Panc1 (cell line): ENCODE measurements at regions not wholly inside any gene's neighbourhood (a gene's known extent, or its start where the extent isn't known, plus 50 kb on each side); places are given as distances from the start of the nearest gene placed in this dataset.

Source experiments
- ATAC-seq: fragments of 200-7000 bp; cut with Tn5 transposase; 2 replicates; pipeline ENCODE4 v1.9.1; 2020; ENCODE audit warnings: mild to moderate bottlenecking, moderate library complexity
- BruUV-seq: library from RNA; stranded (reverse); fragments of 400-500 nt; replicated peaks from 2 replicates; lab custom pipeline; 2021; lab: Mats Ljungman, UMichigan
- CTCF ChIA-PET: fragments of 300-600 bp; sonication (Branson Sonifier 250); formaldehyde crosslinking; loops from one replicate; lab custom pipeline; 2022; ENCODE audit warnings: antibody characterized with exemption; lab: Charles Lee
- POLR2A ChIA-PET: fragments of 300-600 bp; sonication (Branson Sonifier 250); formaldehyde crosslinking; loops from one replicate; lab custom pipeline; 2022; ENCODE audit warnings: antibody characterized with exemption; lab: Charles Lee
- DNase-seq: peaks from one replicate; pipeline ENCODE4 v3.0.0-alpha.2; 2010; ENCODE audit warnings: low read depth, low spot score
- H3K27ac ChIP-seq: 2 replicates; pipeline ENCODE4 v1.5.1; 2011; ENCODE audit warnings: mild to moderate bottlenecking, low read length, inconsistent platforms
- H3K27me3 ChIP-seq: fragments of 200-500 bp; sonication (Bioruptor generic); 2 replicates; pipeline ENCODE4 v1.6.0; 2014; ENCODE audit warnings: low read length, inconsistent platforms; ENCODE audit not compliant: control insufficient read depth, insufficient read depth
- H3K36me3 ChIP-seq: fragments of 200-500 bp; sonication (Bioruptor generic); 2 replicates; pipeline ENCODE4 v1.5.1; 2014; ENCODE audit warnings: inconsistent platforms, mild to moderate bottlenecking, low read length, moderate library complexity; ENCODE audit not compliant: control insufficient read depth, insufficient read depth
- H3K4me1 ChIP-seq: 2 replicates; pipeline ENCODE4 v1.5.1; 2011; ENCODE audit warnings: inconsistent platforms, mild to moderate bottlenecking, low read length, moderate library complexity; ENCODE audit not compliant: control insufficient read depth, insufficient read depth
- H3K4me3 ChIP-seq, 2 experiments: 2 replicates each; pipeline ENCODE4 v1.5.1; 2011 to 2012; ENCODE audit warnings: low read depth in 2 of 2, low read length in 2 of 2, mild to moderate bottlenecking in 2 of 2, inconsistent platforms in 1 of 2, moderate library complexity in 1 of 2
- H3K9me3 ChIP-seq: fragments of 200-500 bp; sonication (Bioruptor generic); 2 replicates; pipeline ENCODE4 v1.5.1; 2014; ENCODE audit warnings: low read depth, mild to moderate bottlenecking, inconsistent platforms, low read length, moderate library complexity; ENCODE audit not compliant: control insufficient read depth, insufficient read depth
- POLR2AphosphoS5 ChIP-seq: IDR thresholded peaks from 2 replicates; pipeline ENCODE4 v1.6.1; 2012; ENCODE audit warnings: mild to moderate bottlenecking, low read depth, low read length, moderate library complexity
- REST ChIP-seq, 2 experiments: IDR thresholded peaks; 2 replicates each; pipeline ENCODE4 v1.6.1; 2011 to 2012; ENCODE audit warnings: low read depth in 2 of 2, control low read depth in 1 of 2, low read length in 1 of 2, mild to moderate bottlenecking in 1 of 2, moderate library complexity in 1 of 2; ENCODE audit not compliant: insufficient read depth in 1 of 2
- SIN3A ChIP-seq: IDR thresholded peaks from 2 replicates; pipeline ENCODE4 v1.6.1; 2012; ENCODE audit warnings: low read depth, mild to moderate bottlenecking, low read length, moderate library complexity, borderline replicate concordance; ENCODE audit not compliant: insufficient read depth
- TCF7L2 ChIP-seq: IDR thresholded peaks from 2 replicates; pipeline ENCODE4 v1.6.1; 2011; ENCODE audit warnings: mild to moderate bottlenecking, low read depth, low read length, inconsistent platforms
- in situ Hi-C: cut with HindIII; loops from 2 replicates; pipeline ENCODE4 v1.10.0; 2016; ENCODE audit warnings: low sequenced_read_pairs, low pct_unique_long_range_greater_than_20kb
- intact Hi-C: fragments of 100-400 bp; cut with micrococcal nuclease; formaldehyde crosslinking; loops from one replicate; pipeline ENCODE4 v1.10.0; 2022; ENCODE audit not compliant: unreplicated experiment
- TF ChIP-seq, protein P1 (sequence below): fragments of 450-650 bp; IDR thresholded peaks from 2 replicates; pipeline ENCODE4 v1.5.1; 2017; ENCODE audit warnings: mild to moderate bottlenecking

DNA sequence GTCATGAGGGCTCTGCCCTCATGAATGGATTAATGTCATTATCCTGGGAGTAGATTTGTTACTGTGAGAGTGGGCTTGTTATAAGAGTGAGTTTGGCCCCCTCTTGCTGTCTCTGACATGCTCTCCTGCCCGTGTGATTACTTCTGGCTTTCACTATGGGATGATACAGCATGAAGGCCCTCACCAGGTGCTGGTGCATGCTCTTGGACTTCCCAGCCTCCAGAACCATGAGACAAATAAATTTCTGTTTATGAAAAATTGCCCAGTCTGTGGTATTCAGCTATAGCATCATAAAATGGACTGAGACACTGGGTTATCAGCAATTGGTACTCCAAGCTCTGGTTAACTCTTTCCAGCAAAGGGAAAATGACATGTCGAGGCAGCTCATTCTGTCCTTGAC, 76.2 kb upstream of the MAP3K7 start:
- ATAC-seq, result no peak
- in situ Hi-C loops, result no loop called here
- no peak overlapping the region for H3K27ac ChIP-seq
- H3K36me3 ChIP-seq, result no peaks in the 10 kb centered on the region
- no peak for DNase-seq
- H3K4me1 ChIP-seq, result no peaks in the 10 kb centered on the region
- peaks cover 4% of the 10 kb centered on the region; the same call in 1 of the 2 replicates for H3K27me3 ChIP-seq
- no TSS peak for BruUV-seq
- no peak overlapping the region for H3K4me3 ChIP-seq
- POLR2A ChIA-PET, result no interaction called here
- TF ChIP-seq, protein P1, sequence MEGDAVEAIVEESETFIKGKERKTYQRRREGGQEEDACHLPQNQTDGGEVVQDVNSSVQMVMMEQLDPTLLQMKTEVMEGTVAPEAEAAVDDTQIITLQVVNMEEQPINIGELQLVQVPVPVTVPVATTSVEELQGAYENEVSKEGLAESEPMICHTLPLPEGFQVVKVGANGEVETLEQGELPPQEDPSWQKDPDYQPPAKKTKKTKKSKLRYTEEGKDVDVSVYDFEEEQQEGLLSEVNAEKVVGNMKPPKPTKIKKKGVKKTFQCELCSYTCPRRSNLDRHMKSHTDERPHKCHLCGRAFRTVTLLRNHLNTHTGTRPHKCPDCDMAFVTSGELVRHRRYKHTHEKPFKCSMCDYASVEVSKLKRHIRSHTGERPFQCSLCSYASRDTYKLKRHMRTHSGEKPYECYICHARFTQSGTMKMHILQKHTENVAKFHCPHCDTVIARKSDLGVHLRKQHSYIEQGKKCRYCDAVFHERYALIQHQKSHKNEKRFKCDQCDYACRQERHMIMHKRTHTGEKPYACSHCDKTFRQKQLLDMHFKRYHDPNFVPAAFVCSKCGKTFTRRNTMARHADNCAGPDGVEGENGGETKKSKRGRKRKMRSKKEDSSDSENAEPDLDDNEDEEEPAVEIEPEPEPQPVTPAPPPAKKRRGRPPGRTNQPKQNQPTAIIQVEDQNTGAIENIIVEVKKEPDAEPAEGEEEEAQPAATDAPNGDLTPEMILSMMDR, result no peak
- TF ChIP-seq TCF7L2, result no peak
- TF ChIP-seq POLR2AphosphoS5, result no peak
- TF ChIP-seq REST (IDR thresholded peaks at IDR 0.05; ENCODE audit: insufficient read depth in 1 of 2, low read depth in 2 of 2, low read length in 1 of 2), result no peak
- TF ChIP-seq SIN3A, result no peak
- intact Hi-C loops, result no loop called here
- H3K9me3 ChIP-seq, result no peaks in the 10 kb centered on the region
- CTCF ChIA-PET, result no interaction called here

DNA sequence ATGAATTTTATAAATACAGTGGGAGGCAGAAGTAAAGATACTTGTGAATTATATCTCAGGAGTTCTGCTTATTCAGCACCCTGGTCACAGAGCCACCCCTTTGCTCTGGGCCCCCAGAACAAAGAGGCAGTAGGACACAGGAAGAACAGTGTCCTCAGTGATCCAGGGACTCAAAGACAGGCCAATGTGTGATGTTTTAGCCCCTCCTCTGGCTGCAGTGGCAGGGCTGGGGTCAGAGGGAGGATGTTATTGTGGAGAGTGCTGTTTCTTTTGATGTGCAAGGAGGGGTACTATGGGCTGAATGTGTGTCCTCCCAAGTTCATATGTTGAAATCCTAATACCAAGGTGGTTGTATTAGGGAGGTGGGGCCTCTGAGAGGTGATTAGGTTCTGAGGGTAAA, 74.1 kb upstream of the MAP3K7 start:
- BruUV-seq, result no TSS peak
- intact Hi-C loops, result no loop called here
- no peaks in the 10 kb centered on the region for H3K4me1 ChIP-seq
- H3K36me3 ChIP-seq, result no peaks in the 10 kb centered on the region
- H3K27me3 ChIP-seq, result peaks cover 7% of the 10 kb centered on the region; the same call in 1 of the 2 replicates
- TF ChIP-seq TCF7L2 (no peak), SIN3A (no peak), REST (IDR thresholded peaks at IDR 0.05; ENCODE audit: insufficient read depth in 1 of 2, low read depth in 2 of 2, low read length in 1 of 2) (no peak), POLR2AphosphoS5 (no peak)
- TF ChIP-seq, protein P1, result no peak
- no peaks in the 10 kb centered on the region for H3K9me3 ChIP-seq
- DNase-seq (no peak), ATAC-seq (no peak)
- in situ Hi-C loops, result no loop called here
- no peak overlapping the region for H3K27ac ChIP-seq
- ChIA-PET POLR2A (no interaction called here), CTCF (no interaction called here)
- no peak overlapping the region for H3K4me3 ChIP-seq
